ENCODE measurements at regions not wholly inside any gene's neighbourhood (a gene's known extent, or its start where the extent isn't known, plus 50 kb on each side); places are given as distances from the start of the nearest gene placed in this dataset.

- no peak for TF ChIP-seq MAX (IDR thresholded peaks at IDR 0.05)
- TF ChIP-seq CREB1 (IDR thresholded peaks at IDR 0.05; ENCODE audit: low read depth): no peak
- no peak for TF ChIP-seq TAF1 (IDR thresholded peaks at IDR 0.05; ENCODE audit: low read depth)
- TF ChIP-seq EGR1 (IDR thresholded peaks at IDR 0.05): no peak
- TF ChIP-seq REST (IDR thresholded peaks at IDR 0.05; ENCODE audit: low read depth): no peak
- TF ChIP-seq CEBPB (IDR thresholded peaks at IDR 0.05): no peak
- no peak for TF ChIP-seq RAD21 (IDR thresholded peaks at IDR 0.05; ENCODE audit: low read depth)
- TF ChIP-seq FOXM1 (IDR thresholded peaks at IDR 0.05; ENCODE audit: borderline replicate concordance, low read depth): no peak
- TF ChIP-seq USF1 (IDR thresholded peaks at IDR 0.05): no peak
- TF ChIP-seq EP300 (IDR thresholded peaks at IDR 0.05; ENCODE audit: borderline replicate concordance): no peak
Observed at GRCh38 chr4:138487670-138488069, 245.5 kb upstream of the SLC7A11 start.

Measured in Ishikawa (cell line).